Pulmonary artery endothelial cell (primary cell): ENCODE measurements at regions not wholly inside any gene's neighbourhood (a gene's known extent, or its start where the extent isn't known, plus 50 kb on each side); places are given as distances from the start of the nearest gene placed in this dataset.

Source experiments
- DNase-seq: peaks from one replicate; pipeline ENCODE4 v3.0.0-alpha.2; 2011; ENCODE audit warnings: low read depth, low spot score

DNA sequence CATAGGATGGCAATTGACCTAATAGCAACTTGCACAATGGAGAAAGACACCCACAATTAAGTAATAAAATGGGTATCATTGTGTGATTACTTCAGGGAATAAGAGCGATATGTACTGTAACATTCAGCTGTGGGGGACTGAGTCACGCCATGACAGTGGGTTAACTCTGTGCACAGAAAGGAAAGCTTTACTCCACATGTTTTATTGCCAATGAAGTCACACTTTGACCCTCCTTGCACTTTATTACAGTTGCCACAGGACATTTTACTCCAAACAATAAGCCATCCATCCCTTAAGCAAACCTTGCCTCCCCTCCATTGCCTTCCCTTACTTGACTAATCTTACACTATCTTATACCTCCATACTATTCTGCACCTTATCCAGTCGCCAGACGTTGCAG is 403.1 kb downstream of the VRK1 start:
- DNase-seq: no peak

DNA sequence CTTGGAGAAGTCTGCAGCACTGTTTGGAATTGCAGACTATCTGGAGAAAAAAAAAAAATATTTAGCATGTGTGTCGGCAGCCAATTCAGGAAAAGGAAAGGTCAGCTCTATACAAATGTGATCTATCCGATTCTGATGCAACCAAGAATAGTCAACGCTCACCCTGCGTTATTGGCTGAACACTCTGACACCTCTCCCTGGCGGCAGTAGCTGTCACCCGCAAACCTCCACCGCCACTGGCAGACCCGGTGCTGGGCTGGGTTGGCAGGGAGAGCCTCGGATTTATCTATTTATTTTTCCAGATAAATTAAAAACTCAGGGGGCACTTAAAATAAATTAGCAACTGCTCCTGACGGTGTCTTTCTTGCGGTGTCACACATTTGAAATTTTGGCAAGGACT is 409.7 kb downstream of the VRK1 start:
- DNase-seq: no peak

DNA sequence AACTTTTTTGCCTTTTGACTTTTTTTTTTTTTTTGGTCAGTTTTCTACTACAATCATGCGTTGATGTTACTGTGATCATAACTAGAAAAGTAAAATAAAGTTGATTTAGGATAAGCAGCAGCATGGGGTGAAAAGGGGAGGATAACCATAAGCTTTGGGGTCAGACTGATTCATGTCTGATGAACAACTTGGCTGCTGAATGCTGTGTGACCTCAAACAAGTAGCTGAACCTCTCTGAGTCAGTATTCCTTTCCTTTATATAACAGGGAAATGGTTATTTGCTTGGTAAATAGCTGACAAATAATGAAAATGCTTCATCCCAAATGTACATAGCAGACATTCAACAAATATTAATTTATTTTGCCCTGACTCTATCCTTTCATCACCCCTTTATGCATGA is 413.0 kb downstream of the VRK1 start:
- no peak for DNase-seq

DNA sequence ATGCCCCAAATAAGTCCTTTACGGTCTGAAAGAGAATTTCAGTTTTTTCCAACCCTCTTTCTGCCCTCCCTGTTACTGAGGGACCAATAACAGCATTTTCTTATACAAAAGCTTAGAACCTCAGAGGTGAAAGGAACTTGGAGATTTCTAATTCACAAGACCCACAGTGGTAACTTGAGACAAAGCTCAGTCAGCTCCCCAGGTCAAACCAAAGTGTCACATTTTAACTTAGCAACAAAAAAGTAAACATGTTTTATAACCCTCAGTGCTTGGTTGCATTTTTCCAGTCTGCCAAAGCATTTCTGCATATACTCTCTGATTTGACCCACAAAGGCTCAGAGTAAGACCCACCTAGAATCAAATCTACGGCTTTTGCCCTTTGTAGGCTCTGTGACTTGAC is 415.2 kb downstream of the VRK1 start:
- no peak for DNase-seq

DNA sequence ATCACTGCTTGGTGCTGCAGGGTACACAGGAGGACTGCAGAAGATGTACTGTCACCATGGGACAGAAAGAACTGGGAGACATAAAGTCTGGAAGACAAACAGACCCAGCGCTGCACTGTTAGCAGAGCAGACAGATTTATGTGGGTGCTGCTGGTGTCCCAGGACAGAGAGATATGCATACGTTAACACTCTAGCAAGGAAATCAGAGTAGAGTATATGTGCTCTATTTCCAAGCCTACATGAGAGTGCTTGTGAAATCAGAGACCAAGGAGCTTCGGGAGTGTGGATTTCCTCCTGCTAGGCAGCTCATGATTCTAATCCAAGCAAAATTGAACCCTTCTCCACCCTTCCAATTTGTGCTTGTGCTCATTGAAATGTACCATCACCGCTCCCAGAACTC is 416.5 kb downstream of the VRK1 start:
- no peak for DNase-seq

DNA sequence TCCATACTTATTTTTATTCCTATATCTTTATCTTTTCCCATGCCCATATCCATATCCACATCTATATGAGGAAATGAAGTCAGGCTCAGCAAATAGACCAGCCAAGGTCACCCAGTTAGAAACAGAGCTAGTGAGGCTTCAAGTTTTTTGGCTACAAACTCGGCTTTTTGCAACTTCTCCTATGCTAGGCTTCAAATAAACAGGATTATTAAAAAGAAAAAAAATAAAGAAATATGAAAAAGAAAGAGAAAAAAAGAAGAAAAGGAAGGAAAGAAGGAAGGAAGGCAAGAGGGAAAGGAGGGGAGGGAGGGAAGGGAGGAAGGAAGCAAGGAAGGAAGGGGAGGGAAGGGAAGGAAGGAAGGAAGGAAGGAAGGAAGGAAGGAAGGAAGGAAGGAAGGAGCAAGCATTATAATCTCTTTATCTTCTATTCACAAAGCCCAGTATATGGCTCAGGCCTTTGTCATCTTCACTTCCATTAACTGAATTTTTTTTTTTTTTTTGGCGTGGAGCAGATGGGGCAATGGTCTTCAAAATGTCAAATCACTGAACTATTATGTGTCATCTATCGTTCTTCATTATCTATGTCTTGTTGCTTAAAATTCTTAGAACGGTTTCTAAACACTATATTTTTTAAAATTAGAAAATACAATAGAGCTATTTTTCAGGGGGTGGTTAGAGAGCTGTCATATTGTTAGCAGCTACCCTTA is 418.2 kb downstream of the VRK1 start:
- no peak for DNase-seq

DNA sequence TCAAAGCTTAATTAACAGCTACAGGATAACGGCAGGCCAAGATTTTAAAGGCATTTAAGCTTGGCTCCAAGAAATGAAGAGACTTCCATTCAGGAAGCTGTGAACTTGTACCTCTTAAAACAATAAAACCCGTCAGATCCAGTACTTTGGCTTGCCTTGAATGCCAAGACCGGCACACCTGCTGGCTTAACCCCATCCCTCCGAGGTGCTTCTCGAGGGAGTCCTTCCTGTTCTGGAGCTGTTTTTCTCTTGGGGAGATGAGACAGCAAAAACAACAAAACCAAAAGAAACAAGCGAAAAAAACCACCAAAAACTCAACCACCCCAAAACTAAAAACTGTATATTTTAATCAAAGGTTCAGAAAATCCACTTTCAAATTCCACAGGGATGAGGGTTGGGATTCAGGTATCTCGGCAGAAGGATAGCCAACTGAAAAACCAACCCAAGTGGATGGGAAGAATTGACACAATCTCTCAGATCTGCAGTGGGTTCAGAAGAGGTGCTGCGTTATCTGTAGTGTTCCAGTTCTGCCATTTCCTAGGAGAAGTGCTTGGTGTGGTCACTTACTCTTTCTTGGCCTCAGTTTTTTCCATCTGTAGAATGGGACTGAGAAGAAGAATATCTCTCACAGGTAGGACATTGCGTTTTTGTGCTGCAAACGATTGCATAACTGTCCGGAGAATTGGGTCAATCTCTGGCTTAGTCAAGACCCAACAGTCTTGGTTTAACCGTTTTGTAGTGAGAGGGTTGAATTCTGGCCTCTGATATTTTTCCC is 420.1 kb downstream of the VRK1 start:
- DNase-seq: no peak

DNA sequence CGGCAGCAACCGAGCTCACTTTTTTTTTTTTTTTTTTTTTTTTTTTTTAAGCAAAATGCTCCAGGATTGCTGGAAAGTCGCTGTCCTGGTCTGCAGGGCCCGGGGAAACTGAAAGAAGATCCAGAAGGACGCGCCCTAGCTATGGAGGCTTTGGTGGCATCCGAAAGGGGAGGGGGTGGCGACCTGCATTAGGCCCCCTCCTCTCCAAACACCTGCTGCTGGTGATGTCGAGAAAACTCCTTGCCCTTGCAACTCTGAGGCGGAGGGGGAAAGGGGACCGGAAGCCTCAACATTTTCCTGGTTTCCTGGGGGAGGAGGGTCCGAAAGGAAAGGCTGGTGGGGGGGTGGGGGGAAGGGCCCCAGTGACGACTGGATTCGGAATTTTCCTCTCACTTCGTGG is 421.1 kb downstream of the VRK1 start:
- DNase-seq: no peak

DNA sequence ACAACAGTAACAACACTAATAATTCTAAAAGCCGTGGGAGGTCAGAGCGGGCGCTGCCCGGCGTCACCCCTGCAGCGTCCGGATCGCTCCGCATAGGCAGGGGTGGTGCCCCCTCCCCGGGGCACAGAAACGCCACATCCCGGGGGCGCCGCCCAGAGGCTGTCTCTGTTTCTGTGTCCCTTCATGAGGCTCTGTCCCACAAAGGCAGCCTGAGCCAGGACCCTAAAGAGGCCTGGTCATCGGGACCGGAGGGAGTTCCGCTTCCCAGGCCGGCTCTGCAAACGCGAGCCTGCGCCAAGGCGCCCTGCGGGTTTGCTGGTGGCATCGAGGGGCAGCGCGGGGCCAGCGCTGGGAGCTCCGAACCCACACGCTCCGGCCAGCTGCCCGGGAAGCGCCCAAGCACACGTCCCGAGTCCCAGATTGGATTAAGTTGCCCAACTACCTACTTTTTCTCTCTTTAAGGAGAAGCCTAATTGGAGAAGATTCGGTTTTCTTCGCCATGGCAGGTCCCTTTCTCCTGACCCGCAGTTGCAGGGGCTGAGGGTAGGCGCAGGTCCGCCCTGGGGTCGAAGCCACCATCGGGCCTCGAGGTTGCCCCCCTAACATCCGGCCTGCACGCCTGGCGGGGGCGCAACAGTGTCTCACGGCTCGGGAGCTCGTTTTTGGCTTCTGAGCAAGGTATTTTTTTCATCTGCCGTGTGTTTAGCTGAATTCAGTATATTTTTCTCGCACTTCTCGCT is 421.7 kb downstream of the VRK1 start:
- DNase-seq: no peak

DNA sequence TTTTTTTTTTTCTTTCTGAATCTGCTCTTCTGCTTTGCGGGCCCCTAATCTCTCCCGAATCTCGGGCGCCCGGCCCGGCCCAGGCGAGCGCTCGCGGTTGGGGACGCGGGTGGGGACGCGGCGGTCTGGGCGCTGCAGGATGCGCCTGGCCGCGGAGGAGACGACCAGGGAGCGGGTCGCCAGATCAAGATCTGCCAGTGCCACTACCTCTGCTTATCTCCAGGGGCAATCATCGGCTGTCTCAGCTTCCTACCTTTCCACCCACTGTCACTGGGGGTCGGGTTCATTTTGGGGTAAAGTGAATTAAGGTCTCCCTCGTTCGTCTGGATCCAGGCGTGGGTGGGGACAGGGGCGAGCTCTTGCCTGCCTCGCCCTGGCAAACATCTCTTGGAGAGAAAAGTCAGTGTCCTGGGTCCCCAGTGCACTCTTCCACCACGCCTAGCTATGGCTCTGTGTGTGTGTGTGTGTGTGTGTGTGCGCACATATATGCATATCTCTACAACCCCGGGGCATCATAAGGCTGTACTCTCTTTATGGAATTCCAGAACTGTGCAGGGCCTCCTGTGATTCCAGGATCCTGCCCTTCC is 422.3 kb downstream of the VRK1 start:
- no peak for DNase-seq

DNA sequence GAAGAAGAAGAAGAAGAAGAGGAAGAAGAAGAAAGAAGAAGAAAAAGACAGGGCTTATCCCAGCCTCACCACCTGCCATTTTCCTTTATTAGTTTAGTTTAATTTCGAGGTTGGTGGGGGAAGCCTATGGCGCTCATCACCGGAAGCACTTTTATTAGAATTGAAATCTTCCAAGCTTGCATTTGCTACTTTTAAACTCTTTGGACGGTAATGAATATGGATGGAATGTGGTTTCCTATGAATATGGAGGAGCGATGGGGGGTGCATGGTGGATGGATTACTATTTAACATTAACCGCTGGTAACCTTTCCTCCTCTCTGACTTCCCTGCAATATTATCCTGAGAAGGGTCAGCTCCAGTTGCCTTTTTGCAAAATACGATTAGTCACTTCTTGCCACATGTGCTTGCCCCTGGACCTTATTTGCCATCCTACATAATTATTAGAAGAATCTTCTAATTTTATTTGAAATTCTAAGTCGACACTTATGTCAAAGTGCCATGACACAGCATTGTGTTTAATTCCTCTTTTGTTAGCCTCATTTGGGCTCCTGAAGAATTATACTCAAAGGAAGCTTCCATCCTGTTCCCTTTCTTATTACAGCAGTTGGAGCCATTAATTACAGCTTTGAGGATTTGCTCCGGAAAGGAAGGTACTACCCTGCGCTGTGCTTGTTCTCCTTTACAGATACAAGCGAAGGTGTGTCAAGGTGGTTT is 424.5 kb downstream of the VRK1 start:
- no peak for DNase-seq

DNA sequence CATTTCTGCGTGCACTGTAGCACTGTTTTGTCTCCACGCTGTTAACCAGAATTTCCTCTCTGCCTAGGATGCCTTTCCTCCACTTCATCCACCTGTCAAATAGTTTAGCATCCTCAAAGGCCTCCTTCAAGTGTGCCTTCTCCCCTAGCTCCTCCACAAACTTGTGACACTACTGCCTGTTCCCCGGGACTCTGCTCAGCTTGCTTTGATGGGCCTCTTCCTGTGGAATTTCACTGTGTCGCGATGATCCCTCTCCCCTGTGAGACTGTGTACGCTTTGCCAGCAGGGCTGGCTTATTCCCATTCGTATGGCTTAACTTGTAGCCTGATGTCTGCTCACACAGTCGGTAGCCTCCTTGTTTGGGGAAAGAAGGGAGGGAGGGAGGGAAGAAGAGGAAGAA is 426.8 kb downstream of the VRK1 start:
- no peak for DNase-seq

DNA sequence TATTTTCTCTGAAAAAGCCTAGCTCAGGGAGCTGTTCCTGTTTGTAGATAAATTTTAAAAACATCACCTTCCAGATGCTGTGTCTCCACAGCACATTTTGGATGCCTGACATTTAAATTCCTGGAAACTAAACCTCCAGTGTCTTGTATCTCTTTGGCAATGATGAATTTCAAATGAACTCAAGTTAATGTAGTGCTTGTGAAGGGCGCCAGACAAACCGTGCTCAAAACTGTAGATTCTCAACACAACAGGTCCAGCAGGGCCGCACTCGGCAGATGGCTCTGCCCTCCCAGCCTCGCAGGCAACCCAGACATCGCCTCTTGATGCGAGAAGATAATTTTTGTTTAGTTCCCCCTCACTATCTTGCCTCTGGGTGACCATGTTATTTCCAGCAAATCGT is 432.9 kb downstream of the VRK1 start:
- no peak for DNase-seq

DNA sequence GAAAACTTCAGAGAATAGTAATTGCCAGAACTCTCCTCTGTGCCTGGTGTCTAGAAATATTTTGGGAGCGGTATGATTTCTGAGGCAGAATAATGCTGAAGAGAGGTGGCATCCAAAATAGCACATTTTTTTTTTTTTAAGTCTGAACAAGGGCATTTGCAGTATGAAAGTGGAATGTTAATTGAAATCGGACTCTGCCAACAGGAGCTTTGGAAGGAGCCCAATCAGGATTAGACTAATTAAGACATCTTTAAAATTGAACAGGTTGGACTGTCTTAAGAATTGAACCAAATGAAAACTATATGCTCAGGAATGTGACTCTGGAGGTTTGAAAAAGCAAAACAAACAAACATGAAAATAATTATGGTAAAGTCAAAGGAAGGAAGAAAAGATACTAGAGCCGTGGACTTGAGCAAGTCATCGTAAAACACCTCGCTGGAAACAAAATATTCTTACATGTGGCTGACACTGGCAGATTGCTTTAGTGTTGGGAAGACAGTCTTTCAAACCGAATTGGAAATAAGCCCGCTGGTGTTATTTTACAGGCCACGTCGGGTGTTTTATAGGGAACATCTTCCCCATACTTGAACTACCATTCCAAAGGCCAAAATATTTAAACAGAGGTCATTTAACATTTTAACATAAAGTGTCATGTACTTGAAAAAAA is 436.3 kb downstream of the VRK1 start:
- DNase-seq: no peak

DNA sequence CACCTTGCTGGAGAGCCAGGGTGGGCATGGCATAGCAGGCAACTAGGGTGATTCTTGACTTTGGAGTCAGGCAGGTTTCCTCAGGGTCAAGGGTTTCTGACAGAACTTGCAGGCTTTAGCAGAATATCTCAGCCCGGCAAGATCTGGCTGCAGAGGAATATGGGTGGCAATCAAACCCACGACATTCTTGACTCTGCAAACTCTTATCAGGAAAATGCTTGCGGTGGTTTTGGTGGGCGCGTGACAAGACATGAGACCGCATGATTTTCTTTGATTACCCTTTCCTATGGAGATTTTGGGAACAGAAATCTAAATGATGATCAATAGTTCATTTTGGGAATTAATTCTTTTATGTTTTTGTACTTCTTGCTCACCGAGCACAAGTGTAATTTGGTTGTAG is 449.5 kb downstream of the VRK1 start:
- DNase-seq: no peak

DNA sequence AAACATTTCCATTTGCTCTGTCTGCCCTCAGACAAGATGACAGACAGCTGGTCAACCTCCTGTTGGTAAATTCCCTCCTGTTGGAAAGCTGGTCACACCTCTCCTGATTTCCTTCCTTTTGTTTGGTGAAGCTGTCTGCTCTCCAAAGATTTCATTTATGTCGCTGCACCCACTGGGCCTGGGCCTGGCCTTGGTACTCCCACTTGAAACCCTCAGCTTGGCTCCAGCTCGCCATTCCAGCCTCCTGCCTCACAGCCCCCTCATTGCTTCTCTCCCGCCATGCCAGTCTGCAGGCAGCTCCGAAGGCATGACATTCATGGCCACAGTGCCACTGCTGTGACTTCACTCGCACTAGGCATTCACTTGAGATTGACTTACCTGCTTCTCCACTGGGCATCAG is 451.8 kb downstream of the VRK1 start:
- DNase-seq: no peak

DNA sequence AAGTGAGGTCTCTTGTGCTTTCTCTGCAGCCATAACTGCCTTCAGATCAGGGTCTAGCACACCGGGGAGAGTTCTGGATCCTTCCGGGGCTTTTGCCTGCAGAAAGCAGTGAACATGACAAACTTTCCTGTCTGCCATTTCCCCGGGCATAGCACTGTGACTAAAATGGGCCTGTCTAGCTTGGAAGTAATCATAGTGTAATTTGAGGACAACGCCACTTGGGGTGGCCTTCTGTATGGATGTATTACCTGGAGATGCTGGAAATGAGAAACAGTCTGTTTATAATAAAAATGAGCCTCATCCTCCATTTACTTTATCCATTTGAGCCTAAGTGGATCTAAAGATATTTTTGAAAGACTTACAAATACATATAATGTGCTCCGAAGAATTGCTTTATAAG is 453.7 kb downstream of the VRK1 start:
- no peak for DNase-seq

DNA sequence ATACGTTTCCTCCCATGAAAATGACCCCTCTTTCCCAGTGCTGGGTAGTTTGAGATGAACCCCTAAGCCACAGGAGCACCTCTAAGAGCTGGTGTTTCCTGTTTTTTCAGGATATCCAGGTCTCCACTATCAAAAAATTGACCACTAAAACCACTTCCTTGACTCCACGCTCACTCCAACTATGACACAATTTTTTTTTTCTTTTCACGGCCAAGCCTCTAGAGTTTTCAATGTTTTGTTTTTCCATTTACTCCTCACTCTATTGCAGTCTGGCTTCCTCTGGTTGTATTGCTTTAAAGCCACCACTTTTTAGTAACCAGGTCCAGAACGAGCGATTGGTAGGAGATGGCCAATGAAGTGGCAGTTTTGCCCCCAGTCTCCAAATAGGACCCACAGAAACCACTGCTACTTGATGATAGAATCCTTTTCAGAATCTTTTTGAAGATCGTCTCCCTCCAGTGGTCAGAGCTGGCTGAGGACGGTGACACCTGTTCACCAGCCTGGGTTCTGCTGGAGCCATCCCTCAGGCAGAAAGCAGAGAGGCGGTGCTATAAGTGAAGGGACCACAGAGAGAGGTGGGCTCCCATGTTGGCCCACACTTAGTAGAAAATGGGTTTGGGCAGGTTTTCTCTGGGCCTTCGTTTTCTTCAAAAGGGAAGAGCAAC is 454.4 kb downstream of the VRK1 start:
- no peak for DNase-seq

DNA sequence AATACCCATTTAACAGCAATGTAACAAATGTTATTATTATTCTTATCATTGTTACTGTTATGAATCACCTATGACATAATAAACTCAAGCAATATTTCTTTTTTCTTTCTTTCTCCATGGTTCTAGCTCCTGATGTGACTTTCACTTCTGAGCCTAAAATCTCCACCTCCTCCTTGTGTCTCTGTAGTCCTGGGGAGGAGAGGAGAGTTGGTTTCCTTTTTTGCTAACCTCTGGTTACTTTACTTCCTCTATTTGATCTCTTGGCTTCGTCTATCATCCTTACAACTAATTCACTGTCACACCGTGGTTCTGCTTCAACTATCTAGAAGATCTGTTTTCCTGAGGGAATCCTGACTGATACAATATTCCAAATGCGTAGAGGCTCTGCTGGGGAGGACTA is 456.6 kb downstream of the VRK1 start:
- no peak for DNase-seq

DNA sequence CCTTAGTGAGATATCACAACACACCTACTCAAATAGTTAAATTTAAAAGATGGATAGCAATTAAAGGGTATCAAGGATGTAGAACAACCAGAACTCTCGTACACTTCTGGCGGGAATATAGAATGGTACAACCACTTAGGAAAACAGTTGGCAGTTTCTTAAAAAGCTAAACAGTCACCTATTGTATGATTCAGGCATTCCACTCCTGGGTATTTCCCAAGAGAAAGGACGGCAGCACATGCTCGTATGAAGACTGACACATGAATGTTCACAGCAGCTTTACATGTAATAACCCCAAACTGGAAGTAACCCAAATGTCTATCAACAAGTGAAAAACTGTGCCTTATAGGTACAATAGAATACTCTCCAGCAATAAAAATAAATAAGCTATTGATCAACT is 465.2 kb downstream of the VRK1 start:
- no peak for DNase-seq
